CD4-positive, alpha-beta T cell (primary cell): ENCODE measurements at regions not wholly inside any gene's neighbourhood (a gene's known extent, or its start where the extent isn't known, plus 50 kb on each side); places are given as distances from the start of the nearest gene placed in this dataset.
"Not testable (repeated sequence)": the region's sequence is repeated elsewhere in the genome, so short reads cannot be mapped to it uniquely, and the experiment has no call there.

Experiments used
- ATAC-seq: fragments of 200-7000 bp; cut with Tn5 transposase; one replicate; pipeline ENCODE4 v1.10.0; 2022; ENCODE audit warnings: mild to moderate bottlenecking; ENCODE audit not compliant: poor library complexity
- CTCF ChIA-PET: fragments of 350-600 bp; sonication (Branson Sonifier 250); formaldehyde crosslinking; loops from one replicate; lab custom pipeline; 2021; ENCODE audit warnings: antibody characterized with exemption, inconsistent platforms; lab: Charles Lee
- POLR2A ChIA-PET: fragments of 350-600 bp; sonication (Branson Sonifier 250); formaldehyde crosslinking; loops from one replicate; lab custom pipeline; 2021; ENCODE audit warnings: antibody characterized with exemption, inconsistent platforms; lab: Charles Lee
- DNase-seq, 14 experiments: peaks; one replicate each; pipeline ENCODE4 v3.0.0-alpha.2; 2013 to 2020; ENCODE audit warnings: mixed read lengths in 2 of 14
- H3K27ac ChIP-seq, 2 donors: one replicate each; pipeline versions ENCODE4 v1.5.1 to v1.7.0; 2013; ENCODE audit warnings: low read length in 2 of 2, low read depth in 1 of 2, mild to moderate bottlenecking in 1 of 2
- H3K27me3 ChIP-seq, 2 experiments: 1 replicate in 1 of 2; 2 replicates in 1 of 2; pipeline versions ENCODE4 v1.6.1 to v1.7.0; 2013; ENCODE audit warnings: low read length in 2 of 2, control low read depth in 1 of 2, mild to moderate bottlenecking in 1 of 2, moderate library complexity in 1 of 2; ENCODE audit not compliant: insufficient read depth in 2 of 2, control insufficient read depth in 1 of 2
- H3K36me3 ChIP-seq: one replicate; pipeline ENCODE4 v1.6.1; 2013; ENCODE audit warnings: low read length, control low read depth; ENCODE audit not compliant: insufficient read depth
- H3K4me1 ChIP-seq: one replicate; pipeline ENCODE4 v1.6.1; 2013; ENCODE audit warnings: low read length, control low read depth; ENCODE audit not compliant: insufficient read depth
- H3K4me3 ChIP-seq: one replicate; pipeline ENCODE4 v1.5.1; 2013; ENCODE audit warnings: mild to moderate bottlenecking, low read length, moderate library complexity
- H3K9me3 ChIP-seq, 2 experiments: 1 replicate in 1 of 2; 2 replicates in 1 of 2; pipeline versions ENCODE4 v1.6.1 to v1.7.0; 2013; ENCODE audit warnings: low read length in 2 of 2, mild to moderate bottlenecking in 2 of 2, control low read depth in 1 of 2, moderate library complexity in 1 of 2; ENCODE audit not compliant: control insufficient read depth in 1 of 2, insufficient read depth in 1 of 2
- H3K27ac Mint-ChIP-seq: one replicate; pipeline ENCODE4 v1.8.0; 2020; ENCODE audit warnings: mixed read lengths
- H3K27me3 Mint-ChIP-seq: one replicate; pipeline ENCODE4 v1.8.0; 2021; ENCODE audit warnings: mixed read lengths
- H3K36me3 Mint-ChIP-seq: one replicate; pipeline ENCODE4 v1.8.0; 2021; ENCODE audit warnings: low read depth, mixed read lengths
- H3K4me1 Mint-ChIP-seq: one replicate; pipeline ENCODE4 v1.8.0; 2021; ENCODE audit warnings: low read depth, mixed read lengths
- H3K4me3 Mint-ChIP-seq: one replicate; pipeline ENCODE4 v1.8.0; 2020; ENCODE audit warnings: mild to moderate bottlenecking, mixed read lengths
- H3K9me3 Mint-ChIP-seq: one replicate; pipeline ENCODE4 v1.8.0; 2020; ENCODE audit warnings: mixed read lengths
- intact Hi-C, 2 experiments: fragments of 100-400 bp; cut with DNase I in 1 of 2; cut with micrococcal nuclease in 1 of 2; formaldehyde crosslinking; loops; one replicate each; pipeline versions ENCODE4 v1.15.1 to v1.9.0; 2023 to 2025; cut with DNase I, micrococcal nuclease
- TF ChIP-seq, protein P1 (sequence below): fragments of 200-600 bp; IDR thresholded peaks from one replicate; pipeline ENCODE4 v1.8.0; 2022; ENCODE audit warnings: antibody characterized with exemption, mild to moderate bottlenecking

- POLR2A ChIA-PET: no interaction called here
- H3K27ac ChIP-seq: no peak overlapping the region
- ATAC-seq (no peak), DNase-seq (no peak)
- no peaks in the 10 kb centered on the region for H3K27me3 ChIP-seq
- H3K4me1 Mint-ChIP-seq: no peaks in the 10 kb centered on the region
- no peak overlapping the region for H3K27ac Mint-ChIP-seq
- CTCF ChIA-PET: no interaction called here
- no peak overlapping the region for H3K4me3 ChIP-seq
- H3K36me3 ChIP-seq: no peaks in the 10 kb centered on the region
- TF ChIP-seq, protein P1, sequence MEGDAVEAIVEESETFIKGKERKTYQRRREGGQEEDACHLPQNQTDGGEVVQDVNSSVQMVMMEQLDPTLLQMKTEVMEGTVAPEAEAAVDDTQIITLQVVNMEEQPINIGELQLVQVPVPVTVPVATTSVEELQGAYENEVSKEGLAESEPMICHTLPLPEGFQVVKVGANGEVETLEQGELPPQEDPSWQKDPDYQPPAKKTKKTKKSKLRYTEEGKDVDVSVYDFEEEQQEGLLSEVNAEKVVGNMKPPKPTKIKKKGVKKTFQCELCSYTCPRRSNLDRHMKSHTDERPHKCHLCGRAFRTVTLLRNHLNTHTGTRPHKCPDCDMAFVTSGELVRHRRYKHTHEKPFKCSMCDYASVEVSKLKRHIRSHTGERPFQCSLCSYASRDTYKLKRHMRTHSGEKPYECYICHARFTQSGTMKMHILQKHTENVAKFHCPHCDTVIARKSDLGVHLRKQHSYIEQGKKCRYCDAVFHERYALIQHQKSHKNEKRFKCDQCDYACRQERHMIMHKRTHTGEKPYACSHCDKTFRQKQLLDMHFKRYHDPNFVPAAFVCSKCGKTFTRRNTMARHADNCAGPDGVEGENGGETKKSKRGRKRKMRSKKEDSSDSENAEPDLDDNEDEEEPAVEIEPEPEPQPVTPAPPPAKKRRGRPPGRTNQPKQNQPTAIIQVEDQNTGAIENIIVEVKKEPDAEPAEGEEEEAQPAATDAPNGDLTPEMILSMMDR: no peak
- peaks cover 6% of the 10 kb centered on the region for H3K9me3 Mint-ChIP-seq
- no peaks in the 10 kb centered on the region for H3K27me3 Mint-ChIP-seq
- no peaks in the 10 kb centered on the region for H3K36me3 Mint-ChIP-seq
- H3K4me3 Mint-ChIP-seq: no peak overlapping the region
- no peaks in the 10 kb centered on the region for H3K4me1 ChIP-seq
- intact Hi-C loops: no loop called here
- peaks cover 0 to 4% of the 10 kb centered on the region in 2 experiments for H3K9me3 ChIP-seq
These were observed 162.8 kb downstream of the TENT5A start for GRCh38 chr6:81589465-81590313.

GRCh38 chr6:81585686-81586085, 166.8 kb downstream of the TENT5A start:
- DNase-seq, H3K27me3 Mint-ChIP-seq, H3K27ac ChIP-seq, H3K4me3 ChIP-seq, CTCF ChIA-PET, H3K4me3 Mint-ChIP-seq, H3K4me1 ChIP-seq, H3K9me3 ChIP-seq, POLR2A ChIA-PET, ATAC-seq, intact Hi-C loops, H3K36me3 Mint-ChIP-seq, H3K36me3 ChIP-seq, H3K27ac Mint-ChIP-seq, H3K27me3 ChIP-seq, H3K4me1 Mint-ChIP-seq: not testable (repeated sequence)
- peaks cover 12% of the 10 kb centered on the region for H3K9me3 Mint-ChIP-seq

GRCh38 chr6:81584156-81584555, 168.3 kb downstream of the TENT5A start:
- H3K27me3 Mint-ChIP-seq, H3K4me3 Mint-ChIP-seq, CTCF ChIA-PET, ATAC-seq, H3K9me3 ChIP-seq, intact Hi-C loops, H3K36me3 ChIP-seq, DNase-seq, H3K36me3 Mint-ChIP-seq, POLR2A ChIA-PET, H3K4me1 Mint-ChIP-seq, H3K27ac ChIP-seq, H3K27me3 ChIP-seq, H3K27ac Mint-ChIP-seq, H3K4me3 ChIP-seq, H3K4me1 ChIP-seq: not testable (repeated sequence)
- peaks cover 12% of the 10 kb centered on the region for H3K9me3 Mint-ChIP-seq

GRCh38 chr6:81575442-81575841, 177.0 kb downstream of the TENT5A start:
- Histone ChIP-seq H3K27me3 (no peaks in the 10 kb centered on the region), H3K27ac (no peak overlapping the region), H3K9me3 (peaks cover 0 to 14% of the 10 kb centered on the region in 2 experiments), H3K36me3 (no peaks in the 10 kb centered on the region), H3K4me1 (no peaks in the 10 kb centered on the region), H3K4me3 (no peak overlapping the region)
- H3K4me1 Mint-ChIP-seq: no peaks in the 10 kb centered on the region
- no peak for DNase-seq
- H3K9me3 Mint-ChIP-seq: peaks cover 3% of the 10 kb centered on the region
- ChIA-PET CTCF (no interaction called here), POLR2A (no interaction called here)
- intact Hi-C loops: no loop called here
- H3K4me3 Mint-ChIP-seq: no peak overlapping the region
- TF ChIP-seq, protein P1: no peak
- no peaks in the 10 kb centered on the region for H3K27me3 Mint-ChIP-seq
- no peaks in the 10 kb centered on the region for H3K36me3 Mint-ChIP-seq
- ATAC-seq: no peak
- H3K27ac Mint-ChIP-seq: no peak overlapping the region
